Osteocyte (in vitro differentiated cells): ENCODE measurements at regions not wholly inside any gene's neighbourhood (a gene's known extent, or its start where the extent isn't known, plus 50 kb on each side); places are given as distances from the start of the nearest gene placed in this dataset.

Experiments
- DNase-seq: peaks from one replicate; pipeline ENCODE4 v3.0.0; 2021; ENCODE audit warnings: mixed read lengths; ENCODE audit not compliant: unreplicated experiment; ENCODE audit errors: extremely low spot score
- H3K27ac Mint-ChIP-seq: one replicate; pipeline ENCODE4 v1.8.0; 2021; ENCODE audit warnings: mild to moderate bottlenecking, mixed read lengths; ENCODE audit not compliant: unreplicated experiment
- H3K27me3 Mint-ChIP-seq: one replicate; pipeline ENCODE4 v1.8.0; 2021; ENCODE audit warnings: mixed read lengths; ENCODE audit not compliant: unreplicated experiment
- H3K36me3 Mint-ChIP-seq: one replicate; pipeline ENCODE4 v1.8.0; 2021; ENCODE audit warnings: mixed read lengths; ENCODE audit not compliant: unreplicated experiment
- H3K4me1 Mint-ChIP-seq: one replicate; pipeline ENCODE4 v1.8.0; 2021; ENCODE audit warnings: mixed read lengths; ENCODE audit not compliant: unreplicated experiment
- H3K4me3 Mint-ChIP-seq: one replicate; pipeline ENCODE4 v1.8.0; 2021; ENCODE audit warnings: mild to moderate bottlenecking, moderate library complexity, mixed read lengths; ENCODE audit not compliant: unreplicated experiment
- H3K9me3 Mint-ChIP-seq: one replicate; pipeline ENCODE4 v1.8.0; 2021; ENCODE audit warnings: mixed read lengths; ENCODE audit not compliant: unreplicated experiment
- CTCF ChIP-seq: fragments of 200-600 bp; sonication (generic); IDR thresholded peaks from 2 replicates; pipeline ENCODE4 v1.5.0; 2021; ENCODE audit warnings: antibody characterized with exemption, mild to moderate bottlenecking, moderate library complexity

DNA sequence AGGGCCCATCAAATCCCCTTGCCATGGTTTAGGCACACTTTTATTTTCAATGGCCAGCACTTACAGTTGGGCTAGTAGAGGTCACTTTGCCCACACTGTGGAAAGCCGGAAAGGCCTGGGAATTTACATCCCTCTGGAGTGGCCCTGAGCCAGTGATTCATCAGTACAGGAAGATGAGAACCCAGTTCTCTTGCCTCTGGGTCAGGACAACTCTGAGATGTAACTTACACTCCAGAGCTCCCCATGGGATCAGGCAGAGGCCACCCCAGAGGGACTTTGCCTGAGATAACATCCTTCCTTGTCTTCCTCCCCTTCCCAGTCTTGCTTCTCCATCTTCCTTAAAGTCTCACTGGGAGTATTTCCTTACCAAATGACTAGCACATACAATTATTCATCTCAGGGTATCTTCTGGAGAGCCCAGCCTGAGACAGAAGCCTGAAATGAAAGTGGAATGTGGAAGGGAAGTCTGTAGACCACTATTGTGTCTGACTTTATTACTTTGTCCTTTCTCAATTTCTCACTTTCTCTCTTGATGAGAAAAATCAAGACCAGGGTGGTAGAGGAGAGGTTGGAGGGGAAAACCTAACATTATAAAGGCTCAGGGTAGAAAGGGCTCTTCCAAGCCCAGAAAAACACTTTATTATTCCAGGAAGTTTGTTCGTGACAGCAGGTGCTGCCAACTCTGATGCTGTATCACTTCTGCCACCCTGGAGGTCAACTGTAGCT, 220.8 kb downstream of the ZNF621 start:
- Mint-ChIP-seq H3K4me1 (no peaks in the 10 kb centered on the region), H3K27ac (no peak overlapping the region), H3K36me3 (no peaks in the 10 kb centered on the region), H3K27me3 (peaks cover 2% of the 10 kb centered on the region), H3K4me3 (no peak overlapping the region), H3K9me3 (no peaks in the 10 kb centered on the region)
- no peak for TF ChIP-seq CTCF
- DNase-seq = no peak

- Mint-ChIP-seq H3K27ac (no peak overlapping the region), H3K27me3 (no peaks in the 10 kb centered on the region), H3K9me3 (no peaks in the 10 kb centered on the region), H3K4me1 (no peaks in the 10 kb centered on the region), H3K36me3 (no peaks in the 10 kb centered on the region), H3K4me3 (no peak overlapping the region)
- TF ChIP-seq CTCF = no peak
- DNase-seq = no peak
These were observed 226.9 kb downstream of the ZNF621 start for GRCh38 chr3:40751666-40752065.

DNA sequence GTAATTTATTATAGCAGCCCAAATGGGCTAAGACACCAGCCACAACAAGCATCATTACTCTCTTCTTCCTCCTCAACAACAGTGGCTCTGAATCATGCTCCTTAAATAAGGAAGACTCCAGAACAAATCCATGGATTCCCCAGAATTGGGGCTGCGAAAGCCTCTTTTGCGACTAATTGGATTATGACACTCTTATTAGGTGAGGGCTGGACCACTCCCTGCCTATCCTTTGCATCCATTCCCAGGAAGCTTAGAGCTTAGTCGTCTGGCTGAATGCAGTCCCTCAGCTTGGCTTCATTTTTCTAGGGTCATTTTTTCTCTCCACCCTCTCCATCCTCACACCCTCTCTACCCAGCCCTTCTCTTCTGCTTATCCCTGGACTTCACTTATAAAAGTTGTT, 227.7 kb downstream of the ZNF621 start:
- no peaks in the 10 kb centered on the region for H3K36me3 Mint-ChIP-seq
- DNase-seq = no peak

DNA sequence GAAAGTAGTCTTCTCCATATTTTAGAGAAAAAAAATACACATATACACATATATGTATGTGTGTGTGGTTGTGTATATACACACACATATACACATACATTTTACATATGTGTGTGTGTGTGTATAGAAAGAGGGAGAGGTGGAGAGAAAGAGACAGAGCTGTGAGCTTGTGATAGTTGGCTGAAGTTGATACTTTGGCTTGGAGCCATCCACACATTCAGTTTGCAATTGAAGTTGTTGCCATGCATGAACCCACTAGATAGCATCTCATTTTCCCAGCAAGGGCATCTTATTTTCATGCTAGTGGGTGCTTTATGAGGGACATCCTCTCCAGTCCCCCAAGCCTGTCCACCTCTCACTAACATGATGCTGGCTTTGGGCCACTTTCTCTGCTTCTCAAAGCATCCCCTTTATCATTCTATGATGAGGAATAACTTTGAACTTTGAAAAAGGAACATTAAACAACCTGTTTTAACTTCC, 228.6 kb downstream of the ZNF621 start:
- Mint-ChIP-seq H3K27me3 (no peaks in the 10 kb centered on the region), H3K36me3 (no peaks in the 10 kb centered on the region), H3K4me1 (no peaks in the 10 kb centered on the region), H3K27ac (no peak overlapping the region), H3K9me3 (peaks cover 4% of the 10 kb centered on the region), H3K4me3 (no peak overlapping the region)
- no peak for DNase-seq
- TF ChIP-seq CTCF = no peak

More for the DNA sequence above, 227.7 kb downstream of the ZNF621 start:
- no peak overlapping the region for H3K27ac Mint-ChIP-seq
- H3K27me3 Mint-ChIP-seq = no peaks in the 10 kb centered on the region
- peaks cover 2% of the 10 kb centered on the region for H3K9me3 Mint-ChIP-seq
- no peak for TF ChIP-seq CTCF
- H3K4me3 Mint-ChIP-seq = no peak overlapping the region
- H3K4me1 Mint-ChIP-seq = no peaks in the 10 kb centered on the region

GRCh38 chr3:40753951-40754350, 229.2 kb downstream of the ZNF621 start:
- Mint-ChIP-seq H3K4me3 (no peak overlapping the region), H3K4me1 (no peaks in the 10 kb centered on the region), H3K27ac (no peak overlapping the region), H3K27me3 (no peaks in the 10 kb centered on the region), H3K9me3 (peaks cover 4% of the 10 kb centered on the region), H3K36me3 (no peaks in the 10 kb centered on the region)
- no peak for DNase-seq
- no peak for TF ChIP-seq CTCF
